IPS-18c (cell line): ENCODE measurements at regions not wholly inside any gene's neighbourhood (a gene's known extent, or its start where the extent isn't known, plus 50 kb on each side); places are given as distances from the start of the nearest gene placed in this dataset.

Experiments used
- H3K4me3 ChIP-seq: 2 replicates; pipeline ENCODE4 v1.7.0; 2013; ENCODE audit warnings: low read depth, mild to moderate bottlenecking, low read length, moderate library complexity; ENCODE audit not compliant: insufficient read depth
- H3K9me3 ChIP-seq: one replicate; pipeline ENCODE4 v1.6.1; 2013; ENCODE audit warnings: mild to moderate bottlenecking, low read length, moderate library complexity; ENCODE audit not compliant: control insufficient read depth, insufficient read depth

DNA sequence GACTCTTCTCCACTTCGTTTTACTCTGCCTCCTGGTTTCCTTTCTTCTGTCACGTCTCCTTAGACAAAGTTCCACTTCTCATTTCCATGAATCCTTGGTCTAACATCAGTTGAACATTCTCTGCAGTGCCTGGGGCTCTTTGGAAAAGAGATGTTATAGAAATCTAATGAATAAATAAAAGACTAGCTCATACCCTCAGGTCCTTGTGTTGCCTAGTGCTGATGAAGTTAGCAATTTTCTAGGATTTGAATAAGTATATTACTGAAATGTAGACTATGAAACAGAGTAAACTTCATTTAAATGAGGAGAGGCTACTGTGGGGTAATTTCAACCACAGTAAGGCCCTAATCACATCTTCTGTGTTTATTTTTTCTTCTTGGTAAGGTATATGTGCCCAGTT is 146.9 kb upstream of the CADPS start:
- H3K4me3 ChIP-seq, result no peak overlapping the region

DNA sequence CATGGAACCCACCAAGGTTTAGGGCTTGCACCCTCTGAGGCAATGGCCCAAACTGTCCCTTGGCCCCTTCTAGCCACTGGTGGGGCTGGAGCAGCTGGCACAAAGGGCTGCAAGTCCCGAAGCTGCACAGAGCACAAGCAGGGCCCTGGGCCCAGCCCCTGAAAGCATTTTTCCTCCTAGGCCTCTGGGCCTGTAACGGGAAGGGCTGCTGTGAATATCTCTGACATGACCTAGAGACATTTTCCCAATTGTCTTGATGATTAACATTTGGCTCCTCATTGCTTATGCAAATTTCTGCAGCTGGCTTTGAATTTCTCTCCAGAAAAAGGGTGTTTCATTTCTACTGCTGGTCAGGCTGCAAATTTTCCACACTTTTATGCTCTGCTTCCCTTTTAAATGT is 151.5 kb upstream of the CADPS start:
- Histone ChIP-seq H3K9me3 (peaks cover 5% of the 10 kb centered on the region), H3K4me3 (no peak overlapping the region)

More for the DNA sequence above, 146.9 kb upstream of the CADPS start:
- H3K9me3 ChIP-seq, result peaks cover 5% of the 10 kb centered on the region

DNA sequence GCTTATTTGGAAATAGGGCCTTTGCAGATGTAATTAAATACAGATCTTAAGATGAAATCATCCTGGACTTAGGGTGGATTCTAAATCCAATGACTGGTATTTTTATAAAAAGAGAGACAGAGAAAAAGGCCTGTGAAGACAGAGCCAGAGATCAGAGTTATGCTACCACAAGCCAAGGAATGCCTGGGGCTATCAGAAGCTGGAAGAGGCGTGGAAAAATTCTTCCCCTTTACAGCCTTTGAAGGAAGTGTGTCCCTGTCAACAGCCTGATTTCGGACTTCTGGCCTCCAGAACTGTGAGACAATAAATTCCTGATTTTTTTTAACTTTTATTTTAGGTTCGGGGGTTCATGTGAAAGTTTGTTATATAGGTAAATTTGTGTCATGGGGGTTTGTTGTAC is 154.1 kb upstream of the CADPS start:
- Histone ChIP-seq H3K9me3 (peaks cover 7% of the 10 kb centered on the region), H3K4me3 (no peak overlapping the region)

DNA sequence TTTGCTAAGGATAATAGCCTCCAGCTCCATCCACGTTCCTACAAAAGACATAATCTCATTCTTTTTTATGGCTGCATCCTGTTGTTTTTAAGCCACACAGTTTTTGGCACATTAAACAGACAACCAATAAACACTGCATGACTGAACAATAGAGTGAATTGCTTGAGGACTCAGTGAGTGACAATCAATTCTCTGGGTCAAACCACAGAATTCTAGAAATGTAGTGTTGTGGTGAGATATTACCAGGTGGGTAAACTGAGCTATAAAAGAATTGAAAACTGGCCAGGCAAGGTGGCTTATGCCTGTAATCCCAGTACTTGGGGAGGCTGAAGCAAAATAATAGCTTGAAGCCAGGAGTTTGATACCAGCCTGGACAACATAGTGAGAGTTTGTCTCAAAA is 154.7 kb upstream of the CADPS start:
- Histone ChIP-seq H3K9me3 (peaks cover 7% of the 10 kb centered on the region), H3K4me3 (no peak overlapping the region)

DNA sequence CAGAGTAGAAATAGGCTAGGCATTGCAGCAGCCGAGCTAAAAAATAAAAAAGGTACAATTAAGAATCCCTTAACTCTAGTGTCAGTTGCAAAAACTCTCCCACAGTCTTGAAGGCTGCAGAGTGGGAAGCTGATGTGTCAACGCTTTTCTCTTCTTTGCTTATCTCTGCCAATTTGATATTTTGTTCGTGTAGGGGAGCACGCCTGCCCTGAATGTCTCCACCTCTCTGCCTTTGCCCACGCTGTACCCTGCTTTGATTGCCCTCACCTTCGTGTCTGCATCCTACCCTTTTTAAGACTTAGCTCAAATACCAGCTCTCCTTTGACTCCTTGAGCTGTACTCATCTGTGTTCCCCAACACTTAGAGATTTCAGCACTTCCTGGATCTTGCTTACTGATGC is 155.4 kb upstream of the CADPS start:
- H3K4me3 ChIP-seq, result no peak overlapping the region
- peaks cover 7% of the 10 kb centered on the region for H3K9me3 ChIP-seq

DNA sequence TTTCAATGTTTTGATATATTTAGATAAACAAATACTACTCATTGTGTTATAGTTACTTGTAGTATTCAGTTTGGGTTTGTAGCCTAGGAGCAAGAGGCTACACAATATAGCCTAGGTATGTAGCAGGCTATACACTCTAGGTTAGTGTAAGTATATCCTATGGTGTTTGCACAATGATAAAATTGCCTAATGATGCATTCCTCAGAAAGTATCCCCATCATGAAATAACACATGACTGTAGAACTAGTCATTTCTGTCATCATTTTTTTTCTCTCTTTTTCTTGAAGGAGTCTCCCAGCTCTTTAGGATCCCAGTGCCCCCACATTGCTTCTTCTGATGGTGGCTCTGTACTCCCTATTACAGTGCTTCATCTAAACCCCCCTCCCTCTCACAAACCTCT is 157.7 kb upstream of the CADPS start:
- no peak overlapping the region for H3K4me3 ChIP-seq
- peaks cover 2% of the 10 kb centered on the region for H3K9me3 ChIP-seq

DNA sequence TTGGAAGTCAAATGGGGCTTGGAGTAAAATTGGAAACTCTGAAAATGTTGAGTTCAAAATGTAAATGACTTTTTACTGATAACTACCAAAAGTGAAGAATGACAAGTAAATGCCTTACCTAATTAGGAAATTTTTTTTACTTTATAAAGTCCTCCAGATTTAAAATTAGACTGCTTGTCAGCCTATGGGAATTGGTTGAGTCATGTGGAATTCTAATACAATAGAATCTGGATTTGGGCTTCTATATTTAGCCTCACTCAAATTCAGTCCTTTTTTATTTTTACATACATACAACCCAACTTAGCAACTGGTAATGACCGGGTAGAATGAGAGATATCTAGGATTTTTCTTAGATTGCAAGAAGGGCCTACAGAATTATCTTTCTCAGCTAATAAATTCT is 158.9 kb upstream of the CADPS start:
- H3K9me3 ChIP-seq, result peaks cover 2% of the 10 kb centered on the region
- H3K4me3 ChIP-seq, result no peak overlapping the region

DNA sequence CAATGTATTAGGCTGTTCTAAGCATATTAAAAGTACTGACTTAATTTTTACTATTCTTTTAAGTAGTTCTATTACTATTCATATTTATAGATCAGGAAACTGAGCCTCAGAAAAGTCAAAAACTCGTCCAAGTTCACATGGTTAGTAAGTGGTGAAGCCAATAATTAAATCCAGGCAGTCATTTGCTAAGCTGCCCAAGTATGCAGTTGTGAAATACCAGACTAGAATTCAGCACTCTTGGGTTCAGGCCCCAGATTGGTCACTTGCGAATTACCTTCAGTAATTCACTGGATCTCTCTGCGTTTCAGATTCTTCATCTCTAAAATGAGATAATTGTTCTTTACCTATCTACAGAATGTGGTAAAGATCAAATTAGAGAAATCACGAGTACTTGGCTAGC is 161.9 kb upstream of the CADPS start:
- no peak overlapping the region for H3K4me3 ChIP-seq

DNA sequence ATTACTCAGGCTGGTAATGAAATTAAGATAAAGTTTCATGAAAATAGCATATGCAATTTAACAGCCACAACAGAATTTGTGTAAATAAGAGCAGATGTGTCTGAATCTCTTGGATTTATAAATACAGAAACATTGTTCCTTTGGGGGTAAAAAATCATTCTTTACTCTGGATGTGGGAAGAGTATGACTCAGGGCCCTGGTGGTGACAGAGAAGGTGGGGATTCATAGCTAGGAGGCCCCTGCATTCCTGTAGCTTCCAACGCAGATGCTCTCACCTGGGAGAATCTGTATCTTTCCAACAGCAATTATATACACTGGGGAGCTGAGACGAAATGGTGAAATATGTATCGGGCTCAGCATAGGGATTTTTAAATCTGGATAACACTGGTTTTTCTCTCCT is 167.6 kb upstream of the CADPS start:
- H3K4me3 ChIP-seq, result no peak overlapping the region

More for the DNA sequence above, 161.9 kb upstream of the CADPS start:
- peaks cover under 1% of the 10 kb centered on the region for H3K9me3 ChIP-seq

DNA sequence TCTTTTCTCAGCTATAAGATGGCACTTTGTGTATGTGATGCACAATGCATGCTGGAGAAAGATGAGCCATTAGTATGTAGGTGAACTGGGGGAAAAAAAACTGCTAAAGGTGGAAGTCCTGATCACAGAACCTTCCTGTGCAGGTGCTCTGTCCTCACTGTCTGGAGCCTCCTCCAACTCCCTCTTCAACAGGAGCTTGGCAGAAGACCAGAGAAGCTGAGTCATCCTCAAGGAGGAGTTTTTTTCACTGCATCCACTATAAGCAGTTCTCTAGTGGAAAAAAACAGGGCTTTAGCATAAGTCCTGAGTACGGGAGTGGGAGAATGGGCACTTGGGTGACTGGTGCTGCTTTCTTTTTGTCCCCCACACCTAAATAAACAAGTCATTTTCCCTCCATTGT is 168.4 kb upstream of the CADPS start:
- no peaks in the 10 kb centered on the region for H3K9me3 ChIP-seq
- H3K4me3 ChIP-seq, result no peak overlapping the region

More for the DNA sequence above, 167.6 kb upstream of the CADPS start:
- H3K9me3 ChIP-seq, result no peaks in the 10 kb centered on the region

DNA sequence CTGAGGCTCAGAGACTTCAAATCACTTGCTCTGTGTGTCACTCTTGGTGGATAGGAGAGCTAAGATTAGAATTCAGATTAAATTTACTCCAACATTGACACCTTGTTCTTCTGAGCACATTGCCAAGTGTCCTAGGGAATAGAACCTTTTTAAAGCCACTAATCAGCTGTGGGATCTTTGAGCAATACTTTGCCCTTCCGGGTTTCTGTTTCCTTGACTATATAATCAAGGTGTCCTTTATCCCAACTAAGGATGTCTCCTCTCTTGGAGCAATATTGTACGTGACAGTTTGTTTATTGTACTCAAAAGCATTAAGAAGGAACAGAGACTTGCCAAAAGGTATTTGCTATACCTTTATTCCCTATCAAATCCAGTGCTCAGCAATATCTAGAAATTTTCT is 170.9 kb upstream of the CADPS start:
- H3K4me3 ChIP-seq, result no peak overlapping the region
- H3K9me3 ChIP-seq, result no peaks in the 10 kb centered on the region

DNA sequence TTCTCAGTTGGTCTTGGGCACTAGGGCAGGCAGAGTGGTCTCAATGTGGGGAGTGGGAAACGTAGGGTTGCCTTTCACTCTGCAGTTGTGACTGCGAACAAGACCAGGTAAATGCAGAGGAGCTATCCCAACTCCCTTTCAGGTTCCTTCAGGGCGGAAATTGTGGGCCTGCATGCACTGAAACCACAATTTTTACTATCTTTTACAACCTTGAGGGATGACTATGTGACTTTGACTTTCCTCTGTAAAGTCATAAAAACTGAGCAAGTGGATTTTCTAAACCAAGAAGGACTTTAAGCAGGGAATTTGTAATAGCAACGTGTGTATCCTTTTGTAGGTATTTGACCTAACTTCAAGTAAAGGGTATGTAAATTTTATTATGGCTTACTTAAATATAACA is 171.4 kb upstream of the CADPS start:
- H3K4me3 ChIP-seq, result no peak overlapping the region
- no peaks in the 10 kb centered on the region for H3K9me3 ChIP-seq

DNA sequence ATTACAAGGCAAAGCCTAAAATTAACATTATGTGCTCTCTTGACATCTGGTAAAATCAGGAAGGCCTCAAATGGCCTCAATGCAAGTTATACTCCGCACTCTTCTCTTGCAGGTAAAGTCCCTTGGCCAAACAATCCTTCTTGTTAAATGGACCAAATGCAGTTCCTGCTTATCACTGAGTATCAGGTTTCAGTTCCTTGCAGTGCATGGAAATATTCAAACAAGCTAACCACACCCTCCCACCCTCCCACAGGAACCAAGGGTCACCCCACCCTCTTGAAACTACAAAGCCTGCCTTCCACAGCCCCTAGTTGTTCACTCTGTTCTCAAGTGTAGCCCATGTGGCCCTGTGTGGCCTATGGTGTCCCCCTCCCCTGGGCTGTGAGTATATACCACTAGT is 171.9 kb upstream of the CADPS start:
- Histone ChIP-seq H3K4me3 (no peak overlapping the region), H3K9me3 (no peaks in the 10 kb centered on the region)

DNA sequence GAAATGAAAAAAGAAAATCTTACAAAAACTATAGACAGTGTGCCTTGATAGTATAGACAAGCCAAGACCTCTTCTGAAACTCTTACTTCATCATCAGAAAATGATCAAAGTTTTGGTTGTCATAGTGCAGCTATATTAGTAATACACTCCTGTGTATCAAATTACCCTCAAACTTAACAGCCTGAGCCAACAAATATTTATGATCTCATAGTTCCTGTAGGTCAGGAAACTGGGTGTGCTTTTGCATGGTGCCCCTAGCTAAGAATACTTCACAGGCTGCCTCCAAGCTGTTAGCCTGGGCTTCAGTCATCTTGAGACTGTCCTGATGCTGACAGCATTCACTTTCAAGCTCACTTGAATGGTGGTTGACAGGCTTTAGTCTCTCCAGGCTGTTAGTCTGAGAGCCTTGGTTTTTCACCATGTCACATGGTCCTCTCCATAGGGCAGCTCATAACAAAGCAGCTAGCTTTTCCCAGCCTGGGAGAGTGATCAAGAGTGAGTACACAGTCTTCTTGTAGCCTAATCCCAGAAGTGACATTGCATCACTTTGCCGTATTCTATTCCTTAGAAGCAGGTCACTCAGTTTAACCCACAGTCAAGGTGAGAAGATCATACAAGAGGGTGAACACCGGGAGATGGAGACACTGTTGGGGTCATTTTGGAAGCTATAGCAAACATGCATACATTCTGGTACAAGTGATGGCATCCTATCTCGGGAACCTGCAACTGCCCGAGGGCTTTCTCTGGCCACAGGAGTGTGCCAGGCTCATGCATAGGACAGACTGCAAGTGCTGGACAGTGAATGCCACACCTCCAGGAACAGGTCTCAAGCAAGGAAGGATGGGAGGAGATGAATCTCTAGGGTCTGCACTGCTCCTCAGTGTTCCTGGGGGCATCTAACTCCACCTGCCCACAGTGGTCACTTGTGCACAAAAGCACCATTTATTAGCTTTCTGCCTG is 173.4 kb upstream of the CADPS start:
- no peaks in the 10 kb centered on the region for H3K9me3 ChIP-seq
- no peak overlapping the region for H3K4me3 ChIP-seq

DNA sequence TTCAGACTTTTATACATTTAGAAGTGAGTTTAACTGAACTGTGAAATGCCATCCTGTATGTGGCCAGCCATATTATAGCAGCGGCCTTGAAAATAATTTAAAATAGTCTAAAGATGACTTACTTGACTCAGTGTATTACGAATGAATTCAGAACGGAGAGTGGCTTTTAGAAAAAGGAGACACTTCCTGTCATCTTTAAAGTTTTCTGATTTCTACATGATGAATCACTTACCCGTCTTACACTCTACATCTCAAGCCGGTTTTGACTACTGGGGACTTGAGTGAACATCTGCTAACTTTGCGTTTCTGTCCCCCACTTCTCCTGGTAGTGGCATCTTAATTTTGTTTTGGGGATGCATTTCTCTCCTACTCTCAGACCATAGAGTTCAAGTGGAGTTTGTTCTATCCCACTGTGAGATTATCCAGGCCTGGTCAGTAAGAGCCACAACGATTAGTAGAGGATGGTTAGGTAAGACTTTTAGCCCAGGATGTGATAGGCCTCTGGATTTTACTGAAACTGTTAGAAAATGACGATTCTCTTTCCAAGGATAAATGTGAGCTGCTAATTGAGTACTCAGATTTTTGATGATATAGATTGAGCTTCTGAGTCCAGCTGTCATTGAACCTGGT is 175.4 kb upstream of the CADPS start:
- no peak overlapping the region for H3K4me3 ChIP-seq
- H3K9me3 ChIP-seq, result no peaks in the 10 kb centered on the region

DNA sequence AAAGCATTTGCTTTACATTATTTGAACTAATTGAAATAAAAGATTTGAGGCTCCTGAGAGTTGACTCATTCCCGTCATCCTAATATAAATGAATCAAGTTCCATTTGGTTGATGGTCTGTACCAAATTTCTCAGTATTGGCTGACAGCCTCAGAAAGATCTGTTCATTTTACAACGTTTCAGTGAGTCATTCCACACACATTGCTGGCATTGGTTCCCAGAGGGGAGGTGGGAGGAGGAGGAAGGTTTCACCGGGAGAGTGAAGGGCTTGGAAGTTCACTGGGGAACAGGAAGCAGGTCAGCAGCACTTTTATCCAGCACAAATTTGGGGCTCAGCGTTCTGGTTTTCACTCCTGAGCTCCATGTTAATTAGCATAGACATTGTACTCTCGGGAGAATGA is 176.7 kb upstream of the CADPS start:
- Histone ChIP-seq H3K9me3 (no peaks in the 10 kb centered on the region), H3K4me3 (no peak overlapping the region)

DNA sequence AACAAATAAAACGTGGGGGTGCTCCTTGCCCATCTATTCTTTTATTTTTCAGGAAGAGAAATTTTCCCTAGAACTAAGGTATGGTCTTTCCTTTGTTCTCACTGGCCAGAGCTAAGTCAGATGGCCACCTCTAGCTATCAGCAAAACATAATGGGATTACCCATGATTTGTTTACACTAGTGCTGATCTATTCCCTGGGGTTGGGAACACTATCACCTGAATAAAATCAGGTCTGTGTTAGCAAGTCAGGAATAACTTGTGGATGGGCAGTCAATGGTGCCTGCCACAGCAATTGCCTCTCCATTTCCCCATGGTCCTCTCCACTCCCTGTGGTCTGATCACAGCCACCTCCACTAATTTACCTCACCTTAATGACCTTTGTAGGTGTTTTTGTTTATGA is 181.7 kb upstream of the CADPS start:
- Histone ChIP-seq H3K9me3 (no peaks in the 10 kb centered on the region), H3K4me3 (no peak overlapping the region)

DNA sequence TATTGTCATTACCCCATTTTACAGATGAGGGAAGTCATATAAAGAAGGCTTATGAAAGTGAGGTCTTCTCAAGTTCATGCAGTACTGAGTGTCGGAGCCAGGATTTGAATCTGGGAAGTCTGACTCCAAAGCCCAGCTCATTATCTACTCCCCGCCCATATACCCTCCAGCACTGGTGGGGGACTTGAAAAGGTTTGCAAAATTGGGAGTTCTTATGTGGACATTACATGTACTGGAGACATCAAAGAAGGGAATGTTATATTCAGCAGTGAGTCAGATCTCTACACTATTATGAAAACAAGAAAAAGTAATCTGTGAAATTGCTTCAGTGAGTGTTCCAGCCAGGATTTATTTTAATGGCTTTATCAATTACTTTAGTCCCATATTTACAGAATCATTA is 185.2 kb upstream of the CADPS start:
- no peaks in the 10 kb centered on the region for H3K9me3 ChIP-seq
- H3K4me3 ChIP-seq, result no peak overlapping the region
